GM23338 (cell line): ENCODE measurements at regions not wholly inside any gene's neighbourhood (a gene's known extent, or its start where the extent isn't known, plus 50 kb on each side); places are given as distances from the start of the nearest gene placed in this dataset.
A peak's percentile ranks its signal among the peaks of the same experiment; 100 is the strongest.
"Not testable (repeated sequence)": the region's sequence is repeated elsewhere in the genome, so short reads cannot be mapped to it uniquely, and the experiment has no call there.

ENCODE experiments used
- ATAC-seq: fragments of 200-7000 bp; cut with Tn5 transposase; 3 replicates; pipeline ENCODE4 v1.9.1; 2020
- DNase-seq: peaks from one replicate; pipeline ENCODE4 v3.0.0-alpha.2; 2015; ENCODE audit warnings: low spot score
- H2AFZ ChIP-seq: fragments of 200-600 bp; sonication (generic); 2 replicates; pipeline ENCODE4 v1.8.0; 2016; ENCODE audit warnings: antibody characterized with exemption, mild to moderate bottlenecking, moderate library complexity
- H3F3A ChIP-seq: fragments of 200-600 bp; sonication (generic); replicated peaks from 2 replicates; pipeline ENCODE4 v1.8.0; 2017; ENCODE audit warnings: antibody characterized with exemption, mixed run types, low read depth
- H3K27ac ChIP-seq: fragments of 200-600 bp; sonication (generic); 2 replicates; pipeline ENCODE4 v1.6.1; 2016; ENCODE audit warnings: low read depth
- H3K27me3 ChIP-seq: fragments of 200-600 bp; sonication (generic); 2 replicates; pipeline ENCODE4 v1.8.0; 2016; ENCODE audit warnings: mild to moderate bottlenecking, mixed run types, moderate library complexity; ENCODE audit not compliant: insufficient read depth
- H3K36me3 ChIP-seq: fragments of 200-600 bp; sonication (generic); 2 replicates; pipeline ENCODE4 v1.8.0; 2016; ENCODE audit warnings: mild to moderate bottlenecking; ENCODE audit not compliant: insufficient read depth
- H3K4me1 ChIP-seq: fragments of 200-600 bp; sonication (generic); 2 replicates; pipeline ENCODE4 v1.8.0; 2016; ENCODE audit warnings: mild to moderate bottlenecking, moderate library complexity; ENCODE audit not compliant: insufficient read depth
- H3K4me2 ChIP-seq: fragments of 200-600 bp; sonication (generic); 2 replicates; pipeline ENCODE4 v1.7.1; 2017; ENCODE audit warnings: mixed run types
- H3K4me3 ChIP-seq: fragments of 200-600 bp; sonication (generic); 2 replicates; pipeline ENCODE4 v1.6.1; 2016; ENCODE audit warnings: mixed run types
- H3K79me2 ChIP-seq: fragments of 200-600 bp; sonication (generic); replicated peaks from 2 replicates; pipeline ENCODE4 v1.8.0; 2017; ENCODE audit warnings: mild to moderate bottlenecking; ENCODE audit not compliant: insufficient read depth
- H3K9me2 ChIP-seq: fragments of 200-600 bp; sonication (generic); 2 replicates; pipeline ENCODE4 v1.8.0; 2017; ENCODE audit not compliant: insufficient read depth
- H4K20me1 ChIP-seq: fragments of 200-600 bp; sonication (generic); replicated peaks from 2 replicates; pipeline ENCODE4 v1.8.0; 2017; ENCODE audit warnings: mild to moderate bottlenecking; ENCODE audit not compliant: insufficient read depth
- H3K27ac Mint-ChIP-seq: 2 replicates; pipeline ENCODE4 v1.8.0; 2020; ENCODE audit warnings: inconsistent platforms, mild to moderate bottlenecking, moderate library complexity, mixed read lengths
- H3K27me3 Mint-ChIP-seq: 3 replicates; pipeline ENCODE4 v1.8.0; 2022; ENCODE audit warnings: low read depth, mild to moderate bottlenecking, moderate library complexity, mixed read lengths, inconsistent platforms; ENCODE audit not compliant: insufficient read depth, poor library complexity
- H3K36me3 Mint-ChIP-seq: 3 replicates; pipeline ENCODE4 v1.8.0; 2021; ENCODE audit warnings: low read depth, mild to moderate bottlenecking, inconsistent platforms, moderate library complexity, mixed read lengths
- H3K4me1 Mint-ChIP-seq: 3 replicates; pipeline ENCODE4 v1.8.0; 2020; ENCODE audit warnings: mild to moderate bottlenecking, inconsistent platforms, mixed read lengths
- H3K4me3 Mint-ChIP-seq: 3 replicates; pipeline ENCODE4 v1.8.0; 2021; ENCODE audit warnings: moderate library complexity, mild to moderate bottlenecking, inconsistent platforms, mixed read lengths
- H3K9me3 Mint-ChIP-seq: 3 replicates; pipeline ENCODE4 v1.8.0; 2020; ENCODE audit warnings: moderate library complexity, mild to moderate bottlenecking, inconsistent platforms, mixed read lengths
- ETS1 ChIP-seq: IDR thresholded peaks from 2 replicates; pipeline ENCODE4 v1.6.1; 2016; ENCODE audit warnings: antibody characterized with exemption
- JUNB ChIP-seq: IDR thresholded peaks from one replicate; pipeline ENCODE4 v1.6.1; 2016; ENCODE audit warnings: antibody characterized with exemption; ENCODE audit not compliant: unreplicated experiment
- POLR2AphosphoS5 ChIP-seq: IDR thresholded peaks from 2 replicates; pipeline ENCODE4 v1.6.1; 2016; ENCODE audit warnings: antibody characterized with exemption, low read depth
- STAT1 ChIP-seq: IDR thresholded peaks from one replicate; pipeline ENCODE4 v1.6.1; 2016; ENCODE audit warnings: antibody characterized with exemption; ENCODE audit not compliant: unreplicated experiment
- TF ChIP-seq, protein P1 (sequence below), 2 experiments: fragments of 200-600 bp in 1 of 2; sonication (generic) in 1 of 2; conservative IDR thresholded peaks; 2 replicates each; pipeline versions ENCODE4 v1.5.1 to v1.6.1; 2016 to 2017; ENCODE audit warnings: antibody characterized with exemption in 2 of 2, low read depth in 2 of 2, mild to moderate bottlenecking in 2 of 2, moderate library complexity in 1 of 2

- peaks cover 26% of the 10 kb centered on the region for H3K4me1 ChIP-seq
- not testable (repeated sequence) for H3K4me3 Mint-ChIP-seq, H3K36me3 Mint-ChIP-seq, H3K27me3 ChIP-seq, ATAC-seq, H2AFZ ChIP-seq, H3K4me3 ChIP-seq, H3K27ac ChIP-seq, H3K27ac Mint-ChIP-seq, DNase-seq, H3K4me2 ChIP-seq, H3K9me3 Mint-ChIP-seq, H4K20me1 ChIP-seq, H3F3A ChIP-seq, H3K79me2 ChIP-seq, H3K27me3 Mint-ChIP-seq, H3K36me3 ChIP-seq, H3K9me2 ChIP-seq
- peaks cover 23% of the 10 kb centered on the region for H3K4me1 Mint-ChIP-seq
Observed at GRCh38 chr2:83790467-83790866, 668.6 kb downstream of the SUCLG1 start.

- peaks cover 29% of the 10 kb centered on the region for H3K4me1 Mint-ChIP-seq
- DNase-seq, H3K79me2 ChIP-seq, H3K27me3 Mint-ChIP-seq, H3K36me3 Mint-ChIP-seq, H3K4me2 ChIP-seq, ATAC-seq, H3K9me3 Mint-ChIP-seq, H3K27me3 ChIP-seq, H3F3A ChIP-seq, H3K9me2 ChIP-seq, H2AFZ ChIP-seq, H4K20me1 ChIP-seq, H3K4me3 ChIP-seq, H3K4me3 Mint-ChIP-seq, H3K36me3 ChIP-seq: not testable (repeated sequence)
- Histone ChIP-seq H3K4me1 (peaks cover 26% of the 10 kb centered on the region), H3K27ac (peak overlapping the region; percentile 84; the same call in 1 of the 2 replicates)
- peak overlapping the region; percentile 81; the same call in 1 of the 2 replicates for H3K27ac Mint-ChIP-seq
Observed at GRCh38 chr2:83789674-83790073, 669.4 kb downstream of the SUCLG1 start.

GRCh38 chr2:83788938-83789566 is 670.0 kb downstream of the SUCLG1 start:
- not testable (repeated sequence) for H3K4me2 ChIP-seq, H4K20me1 ChIP-seq, H3F3A ChIP-seq, H3K36me3 ChIP-seq, H3K4me3 ChIP-seq, H3K27me3 ChIP-seq, ATAC-seq, H3K4me3 Mint-ChIP-seq, H3K27me3 Mint-ChIP-seq, H3K36me3 Mint-ChIP-seq, H3K9me2 ChIP-seq, H3K79me2 ChIP-seq, H2AFZ ChIP-seq, H3K9me3 Mint-ChIP-seq, H3K27ac Mint-ChIP-seq
- Histone ChIP-seq H3K4me1 (peaks cover 26% of the 10 kb centered on the region), H3K27ac (peak overlapping the region; percentile 84)
- peaks cover 29% of the 10 kb centered on the region for H3K4me1 Mint-ChIP-seq
- DNase-seq, result peak; percentile 34

DNA sequence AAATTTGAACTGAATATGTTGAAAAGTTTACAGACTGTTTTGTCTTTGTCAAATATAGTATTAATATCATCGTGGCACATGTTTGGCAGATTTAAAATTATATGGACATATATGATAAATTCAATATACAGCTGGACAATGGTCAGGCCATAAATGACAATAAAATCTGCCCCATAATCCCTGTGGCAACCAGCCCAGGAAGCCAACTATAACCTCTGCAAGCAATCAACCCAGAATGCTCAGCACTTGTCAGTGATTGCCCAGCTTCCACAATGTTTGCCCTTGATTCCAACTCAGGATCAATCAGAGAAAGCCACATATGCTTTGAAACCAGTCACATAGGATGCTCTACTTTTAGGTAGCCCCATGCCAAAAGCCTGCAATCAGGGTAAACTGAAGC is 671.9 kb downstream of the SUCLG1 start:
- Mint-ChIP-seq H3K27ac (no peak overlapping the region), H3K4me1 (peaks cover 29% of the 10 kb centered on the region), H3K27me3 (peaks cover 2% of the 10 kb centered on the region), H3K9me3 (no peaks in the 10 kb centered on the region), H3K36me3 (no peaks in the 10 kb centered on the region), H3K4me3 (no peak overlapping the region)
- ATAC-seq (no peak), DNase-seq (no peak)
- Histone ChIP-seq H3K4me3 (no peak overlapping the region), H3K27me3 (no peaks in the 10 kb centered on the region), H4K20me1 (no peaks in the 10 kb centered on the region), H3K36me3 (no peaks in the 10 kb centered on the region), H3F3A (no peaks in the 10 kb centered on the region), H3K9me2 (no peaks in the 10 kb centered on the region), H2AFZ (peak overlapping the region; percentile 25; the same call in 1 of the 2 replicates), H3K27ac (no peak overlapping the region), H3K79me2 (no peaks in the 10 kb centered on the region), H3K4me1 (peaks cover 26% of the 10 kb centered on the region), H3K4me2 (no peak overlapping the region)
- TF ChIP-seq, protein P1, sequence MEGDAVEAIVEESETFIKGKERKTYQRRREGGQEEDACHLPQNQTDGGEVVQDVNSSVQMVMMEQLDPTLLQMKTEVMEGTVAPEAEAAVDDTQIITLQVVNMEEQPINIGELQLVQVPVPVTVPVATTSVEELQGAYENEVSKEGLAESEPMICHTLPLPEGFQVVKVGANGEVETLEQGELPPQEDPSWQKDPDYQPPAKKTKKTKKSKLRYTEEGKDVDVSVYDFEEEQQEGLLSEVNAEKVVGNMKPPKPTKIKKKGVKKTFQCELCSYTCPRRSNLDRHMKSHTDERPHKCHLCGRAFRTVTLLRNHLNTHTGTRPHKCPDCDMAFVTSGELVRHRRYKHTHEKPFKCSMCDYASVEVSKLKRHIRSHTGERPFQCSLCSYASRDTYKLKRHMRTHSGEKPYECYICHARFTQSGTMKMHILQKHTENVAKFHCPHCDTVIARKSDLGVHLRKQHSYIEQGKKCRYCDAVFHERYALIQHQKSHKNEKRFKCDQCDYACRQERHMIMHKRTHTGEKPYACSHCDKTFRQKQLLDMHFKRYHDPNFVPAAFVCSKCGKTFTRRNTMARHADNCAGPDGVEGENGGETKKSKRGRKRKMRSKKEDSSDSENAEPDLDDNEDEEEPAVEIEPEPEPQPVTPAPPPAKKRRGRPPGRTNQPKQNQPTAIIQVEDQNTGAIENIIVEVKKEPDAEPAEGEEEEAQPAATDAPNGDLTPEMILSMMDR (conservative IDR thresholded peaks at IDR 0.05; ENCODE audit: low read depth in 2 of 2), result no peak
- no peak for TF ChIP-seq ETS1
- TF ChIP-seq JUNB, result no peak
- TF ChIP-seq POLR2AphosphoS5, result no peak
- no peak for TF ChIP-seq STAT1
